ENCODE measurements at regions not wholly inside any gene's neighbourhood (a gene's known extent, or its start where the extent isn't known, plus 50 kb on each side); places are given as distances from the start of the nearest gene placed in this dataset.

GRCh38 chr2:593356-594026 is 83.7 kb downstream of the TMEM18 start:
- DNase-seq (ENCODE audit: low read depth, low spot score): no peak
- Histone ChIP-seq H4K20me1 (replicated peaks; ENCODE audit: control insufficient read depth, extremely low read depth, insufficient read depth, low read length) (no peaks in the 10 kb centered on the region), H3K9ac (replicated peaks; ENCODE audit: extremely low read depth, insufficient read depth, low read length) (no peak overlapping the region), H3K36me3 (ENCODE audit: control insufficient read depth in 2 of 2, extremely low read depth in 1 of 2, insufficient read depth in 2 of 2, low read length in 2 of 2) (no peaks in the 10 kb centered on the region), H3K4me3 (replicated peaks in 1 of 3; ENCODE audit: insufficient read depth in 1 of 3, low read depth in 1 of 3, low read length in 3 of 3) (no peak overlapping the region), H3K27ac (ENCODE audit: insufficient read depth, low read depth, low read length) (no peak overlapping the region), H3K4me2 (ENCODE audit: insufficient read depth, low read length) (no peak overlapping the region), H2AFZ (ENCODE audit: low read depth, low read length) (no peak overlapping the region), H3K27me3 (ENCODE audit: control insufficient read depth in 2 of 2, insufficient read depth in 2 of 2, low read length in 2 of 2) (no peaks in the 10 kb centered on the region), H3K4me1 (ENCODE audit: control insufficient read depth, extremely low read depth, insufficient read depth, low read length) (no peaks in the 10 kb centered on the region), H3K9me1 (replicated peaks; ENCODE audit: control insufficient read depth, extremely low read depth, insufficient read depth, low read length) (no peaks in the 10 kb centered on the region), H3K9me3 (replicated peaks; ENCODE audit: control insufficient read depth, insufficient read depth, low read length) (no peaks in the 10 kb centered on the region), H3K79me2 (ENCODE audit: control insufficient read depth, insufficient read depth, low read length) (no peaks in the 10 kb centered on the region)
- dilution Hi-C loops (cut with MboI; ENCODE audit: extremely low pct_ligation_motif_present, low sequenced_read_pairs) (no loop called here), intact Hi-C loops (cut with micrococcal nuclease) (no loop called here)
- no peak for TF ChIP-seq EZH2 (IDR thresholded peaks at IDR 0.05; ENCODE audit: borderline replicate concordance, low read depth, low read length, severe bottlenecking)
- TF ChIP-seq GATA2 (IDR thresholded peaks at IDR 0.05; ENCODE audit: insufficient read depth, insufficient read length, low read depth, low read length): no peak
- no peak for TF ChIP-seq MYC (IDR thresholded peaks at IDR 0.05; ENCODE audit: low read depth, low read length)
- no peak for TF ChIP-seq JUN (IDR thresholded peaks at IDR 0.05; ENCODE audit: borderline replicate concordance, insufficient read depth, insufficient read length, low read depth)
- TF ChIP-seq FOS (IDR thresholded peaks at IDR 0.05; ENCODE audit: borderline replicate concordance, insufficient read depth, low read length): no peak
- no peak for TF ChIP-seq MAX (IDR thresholded peaks at IDR 0.05; ENCODE audit: insufficient read depth, insufficient read length)
- no peak for TF ChIP-seq POLR2AphosphoS5 (IDR thresholded peaks at IDR 0.05; ENCODE audit: insufficient read depth, low read depth, low read length)
- no peak for TF ChIP-seq POLR2A (IDR thresholded peaks at IDR 0.05; ENCODE audit: low read depth, low read length)
- no peak for TF ChIP-seq CTCF (IDR thresholded peaks at IDR 0.05; ENCODE audit: extremely low read depth in 1 of 2, insufficient read depth in 1 of 2, low read depth in 1 of 2, low read length in 2 of 2)
- no TSS peak for BruUV-seq (replicated peaks)
- ChIA-PET POLR2A (no interaction called here), CTCF (no interaction called here)
- no peak for FAIRE-seq

Measured in endothelial cell of umbilical vein (primary cell).